KMS-11 (cell line): ENCODE measurements at regions not wholly inside any gene's neighbourhood (a gene's known extent, or its start where the extent isn't known, plus 50 kb on each side); places are given as distances from the start of the nearest gene placed in this dataset.

Source experiments
- H2AFZ ChIP-seq: fragments of 200-600 bp; sonication (generic); 2 replicates; pipeline ENCODE4 v1.6.1; 2016; ENCODE audit warnings: antibody characterized with exemption, mixed run types, low read depth
- H3K27ac ChIP-seq: fragments of 200-600 bp; sonication (generic); 2 replicates; pipeline ENCODE4 v1.6.1; 2016; ENCODE audit warnings: mild to moderate bottlenecking, mixed run types
- H3K27me3 ChIP-seq: fragments of 200-600 bp; sonication (generic); 2 replicates; pipeline ENCODE4 v1.6.1; 2017; ENCODE audit warnings: mild to moderate bottlenecking, low read depth, mixed run types, moderate library complexity; ENCODE audit not compliant: insufficient read depth
- H3K36me3 ChIP-seq: fragments of 200-600 bp; sonication (generic); 2 replicates; pipeline ENCODE4 v1.6.1; 2017; ENCODE audit warnings: mild to moderate bottlenecking, mixed run types; ENCODE audit not compliant: insufficient read depth
- H3K4me1 ChIP-seq: fragments of 200-600 bp; sonication (generic); 2 replicates; pipeline ENCODE4 v1.6.1; 2016; ENCODE audit warnings: mild to moderate bottlenecking, low read depth, mixed run types; ENCODE audit not compliant: poor library complexity, severe bottlenecking
- H3K4me2 ChIP-seq: fragments of 200-600 bp; sonication (generic); 2 replicates; pipeline ENCODE4 v1.7.0; 2016; ENCODE audit warnings: mild to moderate bottlenecking, mixed run types
- H3K4me3 ChIP-seq: fragments of 200-600 bp; sonication (generic); IDR thresholded peaks from 2 replicates; pipeline ENCODE4 v1.6.1; 2017; ENCODE audit warnings: low read depth, low read length, mixed read lengths; ENCODE audit not compliant: insufficient read depth
- H3K79me2 ChIP-seq: fragments of 200-600 bp; sonication (generic); 2 replicates; pipeline ENCODE4 v1.6.1; 2016; ENCODE audit warnings: low read depth, mixed run types; ENCODE audit not compliant: insufficient read depth
- H3K9ac ChIP-seq: fragments of 200-600 bp; sonication (generic); 2 replicates; pipeline ENCODE4 v1.6.1; 2016; ENCODE audit warnings: mild to moderate bottlenecking, mixed run types
- H4K20me1 ChIP-seq: fragments of 200-600 bp; sonication (generic); 2 replicates; pipeline ENCODE4 v1.6.1; 2016; ENCODE audit warnings: mild to moderate bottlenecking, mixed run types; ENCODE audit not compliant: insufficient read depth
- CTCF ChIP-seq: fragments of 200-600 bp; sonication (generic); conservative IDR thresholded peaks from 2 replicates; pipeline ENCODE4 v1.6.1; 2017; ENCODE audit warnings: low read depth, mild to moderate bottlenecking, antibody characterized with exemption, low read length, moderate library complexity, mixed read lengths

GRCh38 chr6:169968541-169969270 lies 217.3 kb downstream of the ERMARD start:
- Histone ChIP-seq H3K27me3 (peaks cover 7% of the 10 kb centered on the region; the same call in 1 of the 2 replicates), H3K4me2 (no peak overlapping the region), H3K36me3 (no peaks in the 10 kb centered on the region), H3K27ac (no peak overlapping the region), H2AFZ (no peak overlapping the region), H4K20me1 (no peaks in the 10 kb centered on the region), H3K79me2 (no peaks in the 10 kb centered on the region), H3K4me3 (no peak overlapping the region), H3K4me1 (no peaks in the 10 kb centered on the region), H3K9ac (no peak overlapping the region)
- TF ChIP-seq CTCF: no peak

GRCh38 chr6:169967687-169968086 lies 216.3 kb downstream of the ERMARD start:
- Histone ChIP-seq H3K4me2 (no peak overlapping the region), H3K36me3 (no peaks in the 10 kb centered on the region), H3K9ac (no peak overlapping the region), H3K27ac (no peak overlapping the region), H3K4me3 (no peak overlapping the region), H3K4me1 (no peaks in the 10 kb centered on the region), H3K27me3 (peaks cover 7% of the 10 kb centered on the region; the same call in 1 of the 2 replicates), H2AFZ (no peak overlapping the region), H3K79me2 (no peaks in the 10 kb centered on the region), H4K20me1 (no peaks in the 10 kb centered on the region)
- no peak for TF ChIP-seq CTCF

GRCh38 chr6:169966312-169967181 lies 215.1 kb downstream of the ERMARD start:
- TF ChIP-seq CTCF: no peak
- Histone ChIP-seq H3K4me3 (no peak overlapping the region), H3K9ac (no peak overlapping the region), H3K4me2 (no peak overlapping the region), H3K27me3 (peaks cover 3% of the 10 kb centered on the region; the same call in 1 of the 2 replicates), H3K36me3 (no peaks in the 10 kb centered on the region), H3K27ac (no peak overlapping the region), H2AFZ (no peak overlapping the region), H3K4me1 (no peaks in the 10 kb centered on the region), H4K20me1 (no peaks in the 10 kb centered on the region), H3K79me2 (no peaks in the 10 kb centered on the region)

DNA sequence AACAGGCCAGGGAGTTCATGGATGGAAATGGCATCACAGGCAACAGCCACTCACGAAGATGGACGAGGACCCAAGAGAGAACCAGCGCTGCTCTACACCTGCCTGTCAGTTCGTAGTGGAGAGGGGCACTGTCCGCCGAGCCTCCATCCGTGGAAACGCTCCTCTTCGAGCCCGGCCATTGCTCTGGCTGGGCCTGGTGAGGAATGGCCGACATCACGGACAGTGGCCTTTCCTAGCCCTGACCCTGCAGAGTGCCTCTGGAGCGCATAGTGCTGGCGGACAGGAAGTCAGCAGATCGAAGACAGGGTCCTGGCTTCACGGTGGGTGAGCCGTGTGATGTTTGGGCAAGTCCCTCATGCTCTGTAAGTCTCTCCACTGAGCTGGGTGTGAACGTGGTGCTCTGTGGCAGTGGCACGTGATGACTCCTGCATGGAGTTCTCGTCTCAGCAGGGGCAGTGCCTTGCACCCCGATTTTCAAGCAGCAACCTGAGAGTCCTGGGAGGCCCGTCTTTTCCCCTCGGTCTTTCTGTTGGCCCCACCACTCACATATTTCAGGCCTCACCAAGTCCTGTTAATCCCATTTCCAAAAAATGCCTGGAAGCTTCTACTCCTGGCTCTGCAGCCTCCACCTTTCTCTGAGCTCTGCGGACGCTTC lies 214.4 kb downstream of the ERMARD start:
- Histone ChIP-seq H3K36me3 (no peaks in the 10 kb centered on the region), H3K4me2 (no peak overlapping the region), H3K9ac (no peak overlapping the region), H2AFZ (no peak overlapping the region), H3K4me3 (no peak overlapping the region), H4K20me1 (no peaks in the 10 kb centered on the region), H3K79me2 (no peaks in the 10 kb centered on the region), H3K27ac (no peak overlapping the region), H3K4me1 (no peaks in the 10 kb centered on the region), H3K27me3 (peaks cover 2% of the 10 kb centered on the region; the same call in 1 of the 2 replicates)
- no peak for TF ChIP-seq CTCF
